GM12892 (cell line): ENCODE measurements at regions not wholly inside any gene's neighbourhood (a gene's known extent, or its start where the extent isn't known, plus 50 kb on each side); places are given as distances from the start of the nearest gene placed in this dataset.

Experiments used
- POLR2A ChIP-seq: IDR thresholded peaks from 2 replicates; pipeline ENCODE4 v1.6.1; 2011; ENCODE audit warnings: low read depth, low read length, control low read depth
- TAF1 ChIP-seq: IDR thresholded peaks from 2 replicates; pipeline ENCODE4 v1.6.1; 2011; ENCODE audit warnings: low read depth, mild to moderate bottlenecking, control low read depth, low read length, borderline replicate concordance

GRCh38 chr5:57955511-57955910 is 472.9 kb upstream of the ACTBL2 start:
- TF ChIP-seq POLR2A = no peak
- TF ChIP-seq TAF1 = no peak
